ENCODE measurements at regions not wholly inside any gene's neighbourhood (a gene's known extent, or its start where the extent isn't known, plus 50 kb on each side); places are given as distances from the start of the nearest gene placed in this dataset.

DNA sequence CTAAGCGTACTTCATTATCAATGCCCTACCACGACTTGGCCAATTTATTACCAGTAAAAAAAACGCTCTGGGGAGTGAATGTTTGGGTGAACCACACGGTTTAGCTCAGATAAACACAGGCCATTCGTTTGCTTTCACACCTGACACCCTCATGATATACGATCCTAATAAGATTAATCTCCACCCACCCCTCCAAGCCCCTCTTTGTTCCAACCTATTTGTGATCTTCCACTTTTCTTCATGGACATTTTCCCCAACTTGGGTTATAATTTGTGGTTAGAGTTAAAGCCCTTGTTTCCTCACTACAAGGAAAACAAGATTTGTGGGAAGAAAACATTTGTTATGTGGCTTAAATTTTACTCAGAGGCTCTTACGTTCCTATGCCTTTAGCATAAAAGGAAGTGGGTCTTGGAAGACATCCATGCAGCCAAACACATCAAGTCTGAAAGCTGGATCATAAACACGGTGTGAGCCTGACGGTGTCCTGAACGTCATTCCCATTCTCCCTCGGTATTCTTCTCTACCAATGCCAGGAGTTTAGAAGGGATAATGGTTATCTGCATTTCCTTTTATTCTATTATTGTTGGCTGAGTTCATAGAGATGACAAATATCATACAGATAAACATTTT is 518.9 kb downstream of the NR2F2 start:
- TF ChIP-seq POLR2A (IDR thresholded peaks at IDR 0.05) = no peak
- TF ChIP-seq, protein P1, sequence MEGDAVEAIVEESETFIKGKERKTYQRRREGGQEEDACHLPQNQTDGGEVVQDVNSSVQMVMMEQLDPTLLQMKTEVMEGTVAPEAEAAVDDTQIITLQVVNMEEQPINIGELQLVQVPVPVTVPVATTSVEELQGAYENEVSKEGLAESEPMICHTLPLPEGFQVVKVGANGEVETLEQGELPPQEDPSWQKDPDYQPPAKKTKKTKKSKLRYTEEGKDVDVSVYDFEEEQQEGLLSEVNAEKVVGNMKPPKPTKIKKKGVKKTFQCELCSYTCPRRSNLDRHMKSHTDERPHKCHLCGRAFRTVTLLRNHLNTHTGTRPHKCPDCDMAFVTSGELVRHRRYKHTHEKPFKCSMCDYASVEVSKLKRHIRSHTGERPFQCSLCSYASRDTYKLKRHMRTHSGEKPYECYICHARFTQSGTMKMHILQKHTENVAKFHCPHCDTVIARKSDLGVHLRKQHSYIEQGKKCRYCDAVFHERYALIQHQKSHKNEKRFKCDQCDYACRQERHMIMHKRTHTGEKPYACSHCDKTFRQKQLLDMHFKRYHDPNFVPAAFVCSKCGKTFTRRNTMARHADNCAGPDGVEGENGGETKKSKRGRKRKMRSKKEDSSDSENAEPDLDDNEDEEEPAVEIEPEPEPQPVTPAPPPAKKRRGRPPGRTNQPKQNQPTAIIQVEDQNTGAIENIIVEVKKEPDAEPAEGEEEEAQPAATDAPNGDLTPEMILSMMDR (IDR thresholded peaks at IDR 0.05) = no peak
